ENCODE measurements at regions not wholly inside any gene's neighbourhood (a gene's known extent, or its start where the extent isn't known, plus 50 kb on each side); places are given as distances from the start of the nearest gene placed in this dataset.

- no peak overlapping the region for H3K4me2 ChIP-seq
- no peak overlapping the region for H3K27ac ChIP-seq (ENCODE audit: low read depth in 2 of 2, low read length in 1 of 2)
- no peak overlapping the region for H2AFZ ChIP-seq (ENCODE audit: low read depth)
- no peaks in the 10 kb centered on the region for H3F3A ChIP-seq (replicated peaks; ENCODE audit: insufficient read depth)
- H3K9me3 ChIP-seq, result no peaks in the 10 kb centered on the region
- TF ChIP-seq PBX3 (IDR thresholded peaks at IDR 0.05) (no peak), TAF1 (IDR thresholded peaks at IDR 0.05; ENCODE audit: borderline replicate concordance, low read depth, low read length) (no peak), SIN3A (IDR thresholded peaks at IDR 0.05; ENCODE audit: borderline replicate concordance, low read depth, low read length) (no peak), USF2 (IDR thresholded peaks at IDR 0.05; ENCODE audit: borderline replicate concordance, low read depth, low read length) (no peak), IRF3 (IDR thresholded peaks at IDR 0.05; ENCODE audit: low read depth, low read length) (no peak), TCF12 (IDR thresholded peaks at IDR 0.05) (no peak), MEF2A (IDR thresholded peaks at IDR 0.05; ENCODE audit: borderline replicate concordance, low read depth) (no peak), GABPA (IDR thresholded peaks at IDR 0.05; ENCODE audit: low read depth) (no peak), ZBTB33 (IDR thresholded peaks at IDR 0.05; ENCODE audit: borderline replicate concordance, low read depth) (no peak), NFIC (IDR thresholded peaks at IDR 0.05; ENCODE audit: borderline replicate concordance) (no peak), NRF1 (IDR thresholded peaks at IDR 0.05; ENCODE audit: low read depth, low read length) (no peak), FOSL2 (IDR thresholded peaks at IDR 0.05; ENCODE audit: borderline replicate concordance, low read depth) (no peak), RCOR1 (IDR thresholded peaks at IDR 0.05; ENCODE audit: low read length) (no peak)
- POLR2A ChIA-PET, result no interaction called here
- H3K27me3 ChIP-seq (ENCODE audit: insufficient read depth), result no peaks in the 10 kb centered on the region
- H4K20me1 ChIP-seq (ENCODE audit: insufficient read depth), result no peaks in the 10 kb centered on the region
- 34% methylated on average over 3 of the region's 3 CpGs for WGBS (ENCODE audit: low lambda C conversion rate)
- no peaks in the 10 kb centered on the region for H3K4me1 ChIP-seq (ENCODE audit: control insufficient read depth in 1 of 2, insufficient read depth in 2 of 2, low read depth in 1 of 2, low read length in 1 of 2)
- H3K9ac ChIP-seq, result no peak overlapping the region
- no peak for DNase-seq
- CTCF ChIA-PET, result no interaction called here
- no peaks in the 10 kb centered on the region for H3K9me2 ChIP-seq
- H3K79me2 ChIP-seq (ENCODE audit: insufficient read depth), result no peaks in the 10 kb centered on the region
- no peaks in the 10 kb centered on the region for H3K36me3 ChIP-seq (replicated peaks in 1 of 2; ENCODE audit: control insufficient read depth in 1 of 2, insufficient read depth in 2 of 2, low read length in 1 of 2)
- H3K4me3 ChIP-seq (ENCODE audit: low read depth in 2 of 2, low read length in 1 of 2), result no peak overlapping the region
Measured at GRCh38 chr3:111438283-111438682, 103.7 kb upstream of the CD96 start.

GRCh38 chr3:111454551-111454950, 87.4 kb upstream of the CD96 start:
- H4K20me1 ChIP-seq (ENCODE audit: insufficient read depth), result no peaks in the 10 kb centered on the region
- H3K79me2 ChIP-seq (ENCODE audit: insufficient read depth), result no peaks in the 10 kb centered on the region
- H3K4me1 ChIP-seq (ENCODE audit: control insufficient read depth in 1 of 2, insufficient read depth in 2 of 2, low read depth in 1 of 2, low read length in 1 of 2), result no peaks in the 10 kb centered on the region
- no peak overlapping the region for H3K9ac ChIP-seq
- no peak overlapping the region for H3K4me3 ChIP-seq (ENCODE audit: low read depth in 2 of 2, low read length in 1 of 2)
- no peaks in the 10 kb centered on the region for H3F3A ChIP-seq (replicated peaks; ENCODE audit: insufficient read depth)
- POLR2A ChIA-PET, result no interaction called here
- H3K9me3 ChIP-seq, result no peaks in the 10 kb centered on the region
- DNase-seq, result no peak
- H2AFZ ChIP-seq (ENCODE audit: low read depth), result no peak overlapping the region
- no peaks in the 10 kb centered on the region for H3K27me3 ChIP-seq (ENCODE audit: insufficient read depth)
- WGBS (ENCODE audit: low lambda C conversion rate), result 31% methylated on average over 2 of the region's 3 CpGs
- CTCF ChIA-PET, result no interaction called here
- no peak overlapping the region for H3K4me2 ChIP-seq
- H3K27ac ChIP-seq (ENCODE audit: low read depth in 2 of 2, low read length in 1 of 2), result no peak overlapping the region
- H3K36me3 ChIP-seq (replicated peaks in 1 of 2; ENCODE audit: control insufficient read depth in 1 of 2, insufficient read depth in 2 of 2, low read length in 1 of 2), result no peaks in the 10 kb centered on the region
- H3K9me2 ChIP-seq, result no peaks in the 10 kb centered on the region
- no peak for TF ChIP-seq USF1 (IDR thresholded peaks at IDR 0.05; ENCODE audit: borderline replicate concordance, low read depth)
- no peak for TF ChIP-seq GABPA (IDR thresholded peaks at IDR 0.05; ENCODE audit: low read depth)
- no peak for TF ChIP-seq TEAD4 (IDR thresholded peaks at IDR 0.05; ENCODE audit: borderline replicate concordance, insufficient read depth)
- no peak for TF ChIP-seq TCF12 (IDR thresholded peaks at IDR 0.05)
- no peak for TF ChIP-seq MEF2A (IDR thresholded peaks at IDR 0.05; ENCODE audit: borderline replicate concordance, low read depth)
- no peak for TF ChIP-seq NFIC (IDR thresholded peaks at IDR 0.05; ENCODE audit: borderline replicate concordance)
- TF ChIP-seq CHD2 (IDR thresholded peaks at IDR 0.05; ENCODE audit: low read length, partially characterized antibody), result no peak
- TF ChIP-seq IRF3 (IDR thresholded peaks at IDR 0.05; ENCODE audit: low read depth, low read length), result no peak
- no peak for TF ChIP-seq RXRA (IDR thresholded peaks at IDR 0.05; ENCODE audit: borderline replicate concordance, low read depth)
- TF ChIP-seq EP300 (IDR thresholded peaks at IDR 0.05; ENCODE audit: borderline replicate concordance in 1 of 2, low read depth in 1 of 2, low read length in 1 of 2), result no peak
- TF ChIP-seq RFX5 (IDR thresholded peaks at IDR 0.05; ENCODE audit: low read length), result no peak
- TF ChIP-seq FOXJ3 (CRISPR knock-in tag; IDR thresholded peaks at IDR 0.05), result no peak
- no peak for TF ChIP-seq USF2 (IDR thresholded peaks at IDR 0.05; ENCODE audit: borderline replicate concordance, low read depth, low read length)
